ENCODE measurements at regions not wholly inside any gene's neighbourhood (a gene's known extent, or its start where the extent isn't known, plus 50 kb on each side); places are given as distances from the start of the nearest gene placed in this dataset.

- peaks cover 0 to 8% of the 10 kb centered on the region in 2 donors for H3K4me1 ChIP-seq (replicated peaks in 1 of 2)
- no peaks in the 10 kb centered on the region for H3K9me3 ChIP-seq (replicated peaks in 1 of 3)
- H3K27me3 ChIP-seq, result no peaks in the 10 kb centered on the region
- 79 to 86% (median 82%) methylated on average over 4 of the region's 4 CpGs for WGBS, 4 donors
- no peak overlapping the region for H3K27ac ChIP-seq
- H3K4me3 ChIP-seq, result no peak overlapping the region
- no peak for TF ChIP-seq POLR2A (IDR thresholded peaks at IDR 0.05)
- TF ChIP-seq, protein P1, sequence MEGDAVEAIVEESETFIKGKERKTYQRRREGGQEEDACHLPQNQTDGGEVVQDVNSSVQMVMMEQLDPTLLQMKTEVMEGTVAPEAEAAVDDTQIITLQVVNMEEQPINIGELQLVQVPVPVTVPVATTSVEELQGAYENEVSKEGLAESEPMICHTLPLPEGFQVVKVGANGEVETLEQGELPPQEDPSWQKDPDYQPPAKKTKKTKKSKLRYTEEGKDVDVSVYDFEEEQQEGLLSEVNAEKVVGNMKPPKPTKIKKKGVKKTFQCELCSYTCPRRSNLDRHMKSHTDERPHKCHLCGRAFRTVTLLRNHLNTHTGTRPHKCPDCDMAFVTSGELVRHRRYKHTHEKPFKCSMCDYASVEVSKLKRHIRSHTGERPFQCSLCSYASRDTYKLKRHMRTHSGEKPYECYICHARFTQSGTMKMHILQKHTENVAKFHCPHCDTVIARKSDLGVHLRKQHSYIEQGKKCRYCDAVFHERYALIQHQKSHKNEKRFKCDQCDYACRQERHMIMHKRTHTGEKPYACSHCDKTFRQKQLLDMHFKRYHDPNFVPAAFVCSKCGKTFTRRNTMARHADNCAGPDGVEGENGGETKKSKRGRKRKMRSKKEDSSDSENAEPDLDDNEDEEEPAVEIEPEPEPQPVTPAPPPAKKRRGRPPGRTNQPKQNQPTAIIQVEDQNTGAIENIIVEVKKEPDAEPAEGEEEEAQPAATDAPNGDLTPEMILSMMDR (IDR thresholded peaks at IDR 0.05), result no peak
- no peaks in the 10 kb centered on the region for H3K36me3 ChIP-seq (replicated peaks in 1 of 2)
- no peak for DNase-seq
- intact Hi-C loops (cut with DNase I), result no loop called here
These were observed 192.0 kb upstream of the HABP2 start for GRCh38 chr10:113360870-113361269.

DNA sequence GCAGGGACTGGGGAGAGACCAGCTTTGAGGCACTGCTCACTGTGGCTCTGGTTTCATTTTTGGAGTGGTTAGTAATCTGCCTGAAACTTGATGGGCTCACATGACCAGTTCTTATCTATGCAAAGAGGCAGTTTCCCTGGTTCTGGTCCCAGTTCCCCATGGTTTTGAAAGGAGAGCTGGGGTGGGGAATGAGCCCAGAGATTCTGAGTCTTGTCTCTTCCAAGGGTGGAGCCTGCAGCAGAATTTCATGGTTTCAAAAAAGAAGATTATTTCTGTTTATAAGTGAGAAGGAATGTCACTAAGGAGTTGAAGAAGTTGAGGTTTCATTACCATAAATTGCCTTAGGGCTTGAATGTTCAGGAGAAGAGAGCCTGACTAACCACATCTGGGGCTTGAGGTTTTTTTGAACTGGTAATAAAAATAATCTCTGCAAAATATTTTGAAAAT lies 190.2 kb upstream of the HABP2 start:
- H3K4me1 ChIP-seq (replicated peaks in 1 of 2), result peaks cover 0 to 8% of the 10 kb centered on the region in 2 donors
- H3K4me3 ChIP-seq, result no peak overlapping the region
- H3K27me3 ChIP-seq, result no peaks in the 10 kb centered on the region
- no peaks in the 10 kb centered on the region for H3K9me3 ChIP-seq (replicated peaks in 1 of 3)
- no peaks in the 10 kb centered on the region for H3K36me3 ChIP-seq (replicated peaks in 1 of 2)
- DNase-seq, result peak in 1 of 7 donors; percentile 17
- no peak overlapping the region for H3K27ac ChIP-seq
- TF ChIP-seq, protein P1 (IDR thresholded peaks at IDR 0.05), result no peak
- no peak for TF ChIP-seq POLR2A (IDR thresholded peaks at IDR 0.05)
- intact Hi-C loops (cut with DNase I), result no loop called here

DNA sequence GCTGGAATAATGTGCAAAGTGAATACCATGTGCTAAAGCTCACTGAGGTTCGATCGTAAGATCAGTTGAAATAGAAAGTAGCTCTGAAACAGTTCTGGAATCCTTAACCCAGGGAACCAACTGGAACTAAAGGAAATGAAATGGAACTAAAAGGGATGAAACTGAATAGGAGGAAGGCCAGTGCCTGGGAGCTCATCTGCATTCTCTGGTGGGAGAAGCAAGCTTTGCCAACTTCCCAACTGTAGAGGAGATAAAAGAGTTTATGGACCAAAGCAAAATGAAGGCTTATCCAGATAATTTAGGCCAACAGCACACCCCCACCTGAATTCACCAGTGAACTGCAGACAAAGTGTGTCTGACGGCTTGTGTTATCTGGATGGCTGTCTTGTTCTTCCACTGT lies 188.6 kb upstream of the HABP2 start:
- Histone ChIP-seq H3K4me3 (no peak overlapping the region), H3K27ac (no peak overlapping the region), H3K4me1 (replicated peaks in 1 of 2) (peaks cover 0 to 8% of the 10 kb centered on the region in 2 donors), H3K9me3 (replicated peaks in 1 of 3) (no peaks in the 10 kb centered on the region), H3K27me3 (no peaks in the 10 kb centered on the region), H3K36me3 (replicated peaks in 1 of 2) (no peaks in the 10 kb centered on the region)
- 83 to 91% (median 89%) methylated on average over 3 of the region's 3 CpGs for WGBS, 4 donors
- TF ChIP-seq POLR2A (IDR thresholded peaks at IDR 0.05), result no peak
- TF ChIP-seq, protein P1 (IDR thresholded peaks at IDR 0.05), result no peak
- no peak for DNase-seq
- intact Hi-C loops (cut with DNase I), result no loop called here

- no peaks in the 10 kb centered on the region for H3K36me3 ChIP-seq (replicated peaks in 1 of 2)
- DNase-seq, result no peak
- intact Hi-C loops (cut with DNase I), result no loop called here
- no peaks in the 10 kb centered on the region for H3K4me1 ChIP-seq (replicated peaks in 1 of 2)
- no peak overlapping the region for H3K27ac ChIP-seq
- TF ChIP-seq POLR2A (IDR thresholded peaks at IDR 0.05), result no peak
- TF ChIP-seq, protein P1 (IDR thresholded peaks at IDR 0.05), result no peak
- no peaks in the 10 kb centered on the region for H3K9me3 ChIP-seq (replicated peaks in 1 of 3)
- no peak overlapping the region for H3K4me3 ChIP-seq
- 70 to 83% (median 78%) methylated on average over 6 of the region's 6 CpGs for WGBS, 4 donors
- no peaks in the 10 kb centered on the region for H3K27me3 ChIP-seq
These were observed 184.0 kb upstream of the HABP2 start for GRCh38 chr10:113368666-113369364.
